Thoracic aorta (tissue), 2 donors: ENCODE measurements at regions not wholly inside any gene's neighbourhood (a gene's known extent, or its start where the extent isn't known, plus 50 kb on each side); places are given as distances from the start of the nearest gene placed in this dataset.

Experiments
- ATAC-seq: fragments of 150-250 bp; one replicate; pipeline ENCODE4 v1.8.0; 2017; ENCODE audit warnings: low read depth; ENCODE audit not compliant: insufficient number of reproducible peaks, low FRiP score
- DNase-seq: peaks from one replicate; pipeline ENCODE4 v3.0.0-alpha.2; 2020; ENCODE audit warnings: low spot score
- H3K27ac ChIP-seq, 2 donors: fragments of 200-600 bp; sonication (generic); 1 replicate in 1 of 2; 2 replicates in 1 of 2; pipeline ENCODE4 v1.5.1; 2016; ENCODE audit warnings: mild to moderate bottlenecking in 2 of 2, moderate library complexity in 2 of 2
- H3K27me3 ChIP-seq: fragments of 200-600 bp; sonication (generic); replicated peaks from 2 replicates; pipeline ENCODE4 v1.6.0; 2016; ENCODE audit warnings: mild to moderate bottlenecking; ENCODE audit not compliant: insufficient read depth
- H3K36me3 ChIP-seq: fragments of 200-600 bp; sonication (generic); one replicate; pipeline ENCODE4 v1.5.1; 2016
- H3K4me1 ChIP-seq, 2 donors: fragments of 200-600 bp; sonication (generic); 1 replicate in 1 of 2; 2 replicates in 1 of 2; pipeline versions ENCODE4 v1.5.1 to v1.6.0; 2016; ENCODE audit warnings: low read depth in 2 of 2, mild to moderate bottlenecking in 1 of 2; ENCODE audit not compliant: control insufficient read depth in 1 of 2
- H3K4me3 ChIP-seq: fragments of 200-600 bp; sonication (generic); 2 replicates; pipeline ENCODE4 v1.5.1; 2016; ENCODE audit warnings: mild to moderate bottlenecking
- H3K9me3 ChIP-seq: fragments of 200-600 bp; sonication (generic); 2 replicates; pipeline ENCODE4 v1.5.1; 2016
- CTCF ChIP-seq: fragments of 200-600 bp; sonication (generic); IDR thresholded peaks from one replicate; pipeline ENCODE4 v1.5.1; 2019; ENCODE audit warnings: antibody characterized with exemption

GRCh38 chr12:105503619-105504018, 173.1 kb downstream of the C12orf75 start:
- H3K4me1 ChIP-seq = no peaks in the 10 kb centered on the region
- no peaks in the 10 kb centered on the region for H3K36me3 ChIP-seq
- no peaks in the 10 kb centered on the region for H3K9me3 ChIP-seq
- no peak overlapping the region for H3K27ac ChIP-seq
- ATAC-seq = no peak
- TF ChIP-seq CTCF = no peak
- DNase-seq = no peak
- H3K27me3 ChIP-seq = no peaks in the 10 kb centered on the region
- no peak overlapping the region for H3K4me3 ChIP-seq

GRCh38 chr12:105504286-105504685, 173.8 kb downstream of the C12orf75 start:
- H3K4me3 ChIP-seq = no peak overlapping the region
- ATAC-seq (no peak), DNase-seq (no peak)
- no peaks in the 10 kb centered on the region for H3K36me3 ChIP-seq
- H3K4me1 ChIP-seq = no peaks in the 10 kb centered on the region
- H3K27ac ChIP-seq = no peak overlapping the region
- TF ChIP-seq CTCF = no peak
- H3K27me3 ChIP-seq = no peaks in the 10 kb centered on the region
- no peaks in the 10 kb centered on the region for H3K9me3 ChIP-seq

- DNase-seq (no peak), ATAC-seq (no peak)
- no peak overlapping the region for H3K4me3 ChIP-seq
- no peaks in the 10 kb centered on the region for H3K36me3 ChIP-seq
- no peak for TF ChIP-seq CTCF
- H3K9me3 ChIP-seq = no peaks in the 10 kb centered on the region
- H3K4me1 ChIP-seq = peaks cover 0 to 10% of the 10 kb centered on the region in 2 donors
- H3K27ac ChIP-seq = no peak overlapping the region
- H3K27me3 ChIP-seq = no peaks in the 10 kb centered on the region
Observed at GRCh38 chr12:105506678-105507310, 176.3 kb downstream of the C12orf75 start.

GRCh38 chr12:105507311-105508038, 177.0 kb downstream of the C12orf75 start:
- no peak for ATAC-seq
- Histone ChIP-seq H3K9me3 (no peaks in the 10 kb centered on the region), H3K4me3 (no peak overlapping the region), H3K27ac (no peak overlapping the region), H3K4me1 (peaks cover 0 to 10% of the 10 kb centered on the region in 2 donors), H3K36me3 (no peaks in the 10 kb centered on the region), H3K27me3 (no peaks in the 10 kb centered on the region)
- no peak for DNase-seq
- TF ChIP-seq CTCF = no peak

- Histone ChIP-seq H3K4me1 (peaks cover 0 to 10% of the 10 kb centered on the region in 2 donors), H3K4me3 (no peak overlapping the region), H3K36me3 (no peaks in the 10 kb centered on the region), H3K27me3 (no peaks in the 10 kb centered on the region), H3K9me3 (no peaks in the 10 kb centered on the region), H3K27ac (no peak overlapping the region)
- no peak for DNase-seq
- no peak for ATAC-seq
- TF ChIP-seq CTCF = no peak
Observed at GRCh38 chr12:105508096-105508495, 177.6 kb downstream of the C12orf75 start.
